ENCODE measurements at regions not wholly inside any gene's neighbourhood (a gene's known extent, or its start where the extent isn't known, plus 50 kb on each side); places are given as distances from the start of the nearest gene placed in this dataset.

DNA sequence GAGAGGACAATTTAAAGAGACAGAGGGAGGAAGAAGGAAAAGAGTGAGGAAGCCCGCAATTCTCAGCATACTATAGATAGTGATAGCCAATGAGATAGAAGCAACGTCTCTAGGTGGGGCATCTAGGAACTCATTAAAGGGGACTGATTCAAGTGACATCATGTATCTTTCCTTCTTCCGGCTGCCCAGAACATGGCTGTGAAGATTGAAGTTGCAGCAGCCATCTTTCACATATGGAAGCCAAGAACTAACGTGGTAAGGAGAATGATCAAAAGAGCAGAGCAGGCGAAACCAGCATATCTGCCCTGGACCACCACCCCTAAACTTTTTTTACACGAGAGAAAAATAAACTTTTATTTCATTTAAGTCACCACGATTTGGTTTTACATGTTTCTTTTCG is 133.8 kb downstream of the DDX53 start:
- TF ChIP-seq POLR2AphosphoS5 (IDR thresholded peaks at IDR 0.05; ENCODE audit: low read depth, low read length) (no peak), POLR2A (IDR thresholded peaks at IDR 0.05; ENCODE audit: low read depth, low read length) (no peak)
